ENCODE measurements at regions not wholly inside any gene's neighbourhood (a gene's known extent, or its start where the extent isn't known, plus 50 kb on each side); places are given as distances from the start of the nearest gene placed in this dataset.
A peak's percentile ranks its signal among the peaks of the same experiment; 100 is the strongest.

GRCh38 chr6:145375502-145375901, 359.8 kb downstream of the EPM2A start:
- no peaks in the 10 kb centered on the region for H3K36me3 ChIP-seq (ENCODE audit: control insufficient read depth in 2 of 4, insufficient read depth in 4 of 4, low read length in 3 of 4)
- no peak overlapping the region for H2BK15ac ChIP-seq (ENCODE audit: low read length)
- H2BK12ac ChIP-seq (ENCODE audit: low read depth, low read length): no peak overlapping the region
- no peaks in the 10 kb centered on the region for H3K9me3 ChIP-seq (ENCODE audit: insufficient read depth in 2 of 2, low read depth in 1 of 2, low read length in 1 of 2)
- no peak overlapping the region for H3K4me3 ChIP-seq (ENCODE audit: extremely low read depth in 1 of 4, insufficient read depth in 2 of 4, low read depth in 3 of 4, low read length in 4 of 4)
- H3K4me1 ChIP-seq (replicated peaks in 1 of 4; ENCODE audit: control insufficient read depth in 3 of 4, insufficient read depth in 4 of 4, low read length in 3 of 4): no peaks in the 10 kb centered on the region
- TF ChIP-seq BCL11A (IDR thresholded peaks at IDR 0.05; ENCODE audit: low read depth in 2 of 2, low read length in 2 of 2): no peak
- TF ChIP-seq BACH1 (IDR thresholded peaks at IDR 0.05; ENCODE audit: low read length): no peak
- TF ChIP-seq SRF (IDR thresholded peaks at IDR 0.05; ENCODE audit: low read depth, low read length): no peak
- TF ChIP-seq HDAC2 (IDR thresholded peaks at IDR 0.05; ENCODE audit: borderline replicate concordance in 1 of 2, low read depth in 2 of 2, low read length in 2 of 2): no peak
- no peak for TF ChIP-seq JUND (IDR thresholded peaks at IDR 0.05; ENCODE audit: low read length)
- no peak for TF ChIP-seq E2F6 (IDR thresholded peaks at IDR 0.05)
- TF ChIP-seq EP300 (IDR thresholded peaks at IDR 0.05; ENCODE audit: borderline replicate concordance in 1 of 2, low read depth in 2 of 2, low read length in 2 of 2): no peak
- no peak for TF ChIP-seq SP1 (IDR thresholded peaks at IDR 0.05; ENCODE audit: low read depth, low read length)
- TF ChIP-seq POLR2A (IDR thresholded peaks at IDR 0.05; ENCODE audit: control extremely low read depth in 1 of 2, low read depth in 2 of 2, low read length in 2 of 2): no peak
- no peak for TF ChIP-seq BRCA1 (IDR thresholded peaks at IDR 0.05; ENCODE audit: low read depth, low read length)
- no peak for TF ChIP-seq CHD2 (IDR thresholded peaks at IDR 0.05; ENCODE audit: low read length)
- no peak overlapping the region for H3K4me2 ChIP-seq (ENCODE audit: insufficient read depth in 1 of 2, low read depth in 2 of 2, low read length in 2 of 2)
- DNase-seq (ENCODE audit: low read depth in 1 of 2, low spot score in 2 of 2) (no peak), FAIRE-seq (no peak)
- ChIA-PET CTCF (ENCODE audit: partially characterized antibody) (interaction anchor here (1.0 to 1.8 kb wide), 2 partner anchors 10 to 258 kb away, joined by 3 to 5 read pairs; no protein-coding TSS in a partner anchor), POLR2A (ENCODE audit: partially characterized antibody) (no interaction called here)
- H2AFZ ChIP-seq (ENCODE audit: low read length): peak overlapping the region; percentile 25; the same call in 1 of the 2 replicates
- H4K8ac ChIP-seq (ENCODE audit: extremely low read depth, insufficient read depth, low read length): no peak overlapping the region
- WGBS, 2 experiments (ENCODE audit: extremely low coverage in 1 of 2, insufficient coverage in 1 of 2, insufficient read length in 1 of 2, insufficient replicate concordance in 2 of 2, low coverage in 1 of 2, low lambda C conversion rate in 2 of 2, missing lambda C conversion rate in 1 of 2): 91% methylated on average over 4 of the region's 4 CpGs; no CpG with 5 or more reads in 1 of the 2 experiments
- no peak overlapping the region for H2AK5ac ChIP-seq (ENCODE audit: low read depth, low read length)
- H4K91ac ChIP-seq (replicated peaks; ENCODE audit: insufficient read length, low read length): no peak overlapping the region
- no peak overlapping the region for H2BK5ac ChIP-seq (ENCODE audit: low read depth, low read length)
- no peak overlapping the region for H4K5ac ChIP-seq (ENCODE audit: insufficient read length, low read depth, low read length)
- no peak overlapping the region for H2BK20ac ChIP-seq (ENCODE audit: low read length)
- no peak overlapping the region for H3K14ac ChIP-seq (ENCODE audit: insufficient read length)
- no peak overlapping the region for H3K4ac ChIP-seq (replicated peaks; ENCODE audit: insufficient read length, low read depth, low read length)
- no peaks in the 10 kb centered on the region for H4K20me1 ChIP-seq (replicated peaks in 1 of 2; ENCODE audit: control insufficient read depth in 1 of 2, insufficient read depth in 2 of 2, low read length in 2 of 2)
- H3K9ac ChIP-seq (replicated peaks in 1 of 4; ENCODE audit: extremely low read depth in 1 of 4, low read depth in 3 of 4, low read length in 3 of 4): no peak overlapping the region
- H2BK120ac ChIP-seq (replicated peaks; ENCODE audit: low read depth, low read length): no peak overlapping the region
- no peak overlapping the region for H3K23ac ChIP-seq (ENCODE audit: insufficient read length)
- H3K27me3 ChIP-seq (replicated peaks in 1 of 4; ENCODE audit: control insufficient read depth in 3 of 4, extremely low read depth in 1 of 4, insufficient read depth in 3 of 4, low read length in 3 of 4): no peaks in the 10 kb centered on the region; a peak in 1 of 7 replicates
- H3K56ac ChIP-seq (replicated peaks; ENCODE audit: insufficient read length, low read depth, low read length): no peak overlapping the region
- no peaks in the 10 kb centered on the region; the same call in 1 of the 2 replicates for H3K23me2 ChIP-seq (ENCODE audit: low read depth, low read length)
- H3K18ac ChIP-seq (ENCODE audit: extremely low read depth, low read length): no peak overlapping the region
- no peaks in the 10 kb centered on the region for H3K79me2 ChIP-seq (ENCODE audit: control insufficient read depth in 1 of 2, insufficient read depth in 2 of 2, low read length in 2 of 2)
- no peaks in the 10 kb centered on the region for H3K79me1 ChIP-seq (ENCODE audit: low read depth, low read length)
- H3K27ac ChIP-seq (ENCODE audit: low read depth, low read length): no peak overlapping the region

Data from H1 (cell line).